ENCODE measurements at regions not wholly inside any gene's neighbourhood (a gene's known extent, or its start where the extent isn't known, plus 50 kb on each side); places are given as distances from the start of the nearest gene placed in this dataset.
"Not testable (repeated sequence)": the region's sequence is repeated elsewhere in the genome, so short reads cannot be mapped to it uniquely, and the experiment has no call there.

DNA sequence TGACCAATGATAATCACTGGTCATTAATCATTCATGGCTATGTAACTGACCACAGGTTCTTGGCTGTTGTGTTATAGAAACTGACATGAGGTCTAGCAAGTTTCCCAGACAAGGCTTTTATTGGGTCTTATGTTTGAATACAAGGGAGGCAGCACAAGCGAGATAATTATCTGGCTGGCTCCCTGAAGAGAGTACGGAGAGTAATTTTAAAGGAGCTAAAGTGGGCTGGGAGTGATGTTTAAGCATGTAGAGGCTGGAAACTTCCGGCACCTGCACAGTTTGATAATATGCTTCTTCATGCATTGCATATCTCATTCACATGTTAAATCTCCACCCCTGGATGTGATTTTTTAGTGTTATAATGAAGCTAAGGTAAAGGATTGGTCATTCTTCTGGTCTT, 116.2 kb upstream of the KCNK1 start:
- no peak for DNase-seq (ENCODE audit: low read depth)
- TF ChIP-seq, protein P1, sequence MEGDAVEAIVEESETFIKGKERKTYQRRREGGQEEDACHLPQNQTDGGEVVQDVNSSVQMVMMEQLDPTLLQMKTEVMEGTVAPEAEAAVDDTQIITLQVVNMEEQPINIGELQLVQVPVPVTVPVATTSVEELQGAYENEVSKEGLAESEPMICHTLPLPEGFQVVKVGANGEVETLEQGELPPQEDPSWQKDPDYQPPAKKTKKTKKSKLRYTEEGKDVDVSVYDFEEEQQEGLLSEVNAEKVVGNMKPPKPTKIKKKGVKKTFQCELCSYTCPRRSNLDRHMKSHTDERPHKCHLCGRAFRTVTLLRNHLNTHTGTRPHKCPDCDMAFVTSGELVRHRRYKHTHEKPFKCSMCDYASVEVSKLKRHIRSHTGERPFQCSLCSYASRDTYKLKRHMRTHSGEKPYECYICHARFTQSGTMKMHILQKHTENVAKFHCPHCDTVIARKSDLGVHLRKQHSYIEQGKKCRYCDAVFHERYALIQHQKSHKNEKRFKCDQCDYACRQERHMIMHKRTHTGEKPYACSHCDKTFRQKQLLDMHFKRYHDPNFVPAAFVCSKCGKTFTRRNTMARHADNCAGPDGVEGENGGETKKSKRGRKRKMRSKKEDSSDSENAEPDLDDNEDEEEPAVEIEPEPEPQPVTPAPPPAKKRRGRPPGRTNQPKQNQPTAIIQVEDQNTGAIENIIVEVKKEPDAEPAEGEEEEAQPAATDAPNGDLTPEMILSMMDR (IDR thresholded peaks at IDR 0.05; ENCODE audit: low read length, missing control alignments), result no peak
- no peak overlapping the region for H3K4me3 ChIP-seq (replicated peaks; ENCODE audit: low read depth, low read length)

DNA sequence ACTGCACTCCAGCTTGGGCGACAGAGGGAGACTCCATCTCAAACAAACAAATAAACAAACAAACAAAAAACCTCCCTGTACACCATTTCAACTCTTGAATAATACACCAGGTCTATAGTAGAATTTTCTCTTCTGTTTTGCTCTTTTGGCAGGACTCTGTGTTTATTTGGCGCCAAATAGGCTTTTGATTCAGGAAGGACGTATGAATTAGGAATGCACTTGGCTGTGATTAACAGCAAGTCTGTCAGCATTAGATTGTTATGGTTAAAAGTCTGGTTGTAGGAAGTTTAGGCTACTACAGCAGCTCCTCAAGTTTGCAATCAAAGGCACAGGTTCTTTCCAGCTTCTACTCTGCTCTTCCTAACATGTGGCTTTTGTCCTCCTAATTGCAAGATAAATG, 113.8 kb upstream of the KCNK1 start:
- DNase-seq (ENCODE audit: low read depth), result no peak
- TF ChIP-seq, protein P1 (IDR thresholded peaks at IDR 0.05; ENCODE audit: low read length, missing control alignments), result no peak
- H3K4me3 ChIP-seq (replicated peaks; ENCODE audit: low read depth, low read length), result no peak overlapping the region

DNA sequence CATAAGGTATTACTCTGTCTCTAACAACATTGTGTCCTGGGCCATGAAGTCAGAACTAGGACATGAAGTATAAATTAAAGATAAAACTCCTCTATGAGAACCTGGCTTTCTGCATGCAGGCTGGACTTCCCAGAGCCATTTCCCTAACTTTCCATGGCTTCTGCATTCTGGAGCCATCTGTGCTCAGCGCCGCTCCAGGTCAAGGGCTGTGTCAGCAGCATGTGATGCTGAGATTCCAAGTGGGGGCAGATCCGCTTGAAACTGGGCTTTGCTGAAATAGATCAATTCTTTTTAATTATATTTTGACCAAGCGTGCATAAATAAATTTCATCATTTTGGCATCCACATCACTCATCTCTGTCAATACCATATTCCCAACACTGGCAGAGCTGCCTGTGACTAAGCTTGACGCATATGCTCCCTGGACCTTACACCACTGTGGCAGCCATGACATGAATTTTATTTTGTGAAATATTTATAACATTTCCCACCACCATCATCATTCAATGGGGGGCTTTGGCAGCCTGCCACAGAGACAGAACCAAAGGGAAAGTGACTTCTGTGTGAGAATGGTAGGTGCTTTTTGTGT, 110.4 kb upstream of the KCNK1 start:
- no peak overlapping the region for H3K4me3 ChIP-seq (replicated peaks; ENCODE audit: low read depth, low read length)
- no peak for DNase-seq (ENCODE audit: low read depth)
- TF ChIP-seq, protein P1 (IDR thresholded peaks at IDR 0.05; ENCODE audit: low read length, missing control alignments), result no peak

DNA sequence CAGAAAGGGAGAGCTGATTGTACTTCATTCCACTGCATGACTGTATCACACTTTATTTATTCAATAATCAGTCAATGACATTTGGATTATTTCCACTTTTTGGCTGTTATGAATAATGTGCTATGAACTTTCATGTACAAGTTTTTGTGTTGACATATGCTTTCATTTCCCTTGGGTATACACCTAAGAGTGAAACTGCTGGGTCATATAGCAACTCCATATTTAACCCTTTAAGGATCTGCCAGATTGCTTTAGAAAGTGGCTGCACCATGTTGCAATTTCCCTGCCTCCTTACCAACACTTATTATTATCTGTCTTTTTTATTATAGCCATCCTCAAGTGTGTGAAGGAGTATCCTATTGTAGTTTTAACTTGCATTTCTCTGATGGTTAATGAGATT, 108.8 kb upstream of the KCNK1 start:
- no peak for DNase-seq (ENCODE audit: low read depth)
- TF ChIP-seq, protein P1 (IDR thresholded peaks at IDR 0.05; ENCODE audit: low read length, missing control alignments), result no peak

DNA sequence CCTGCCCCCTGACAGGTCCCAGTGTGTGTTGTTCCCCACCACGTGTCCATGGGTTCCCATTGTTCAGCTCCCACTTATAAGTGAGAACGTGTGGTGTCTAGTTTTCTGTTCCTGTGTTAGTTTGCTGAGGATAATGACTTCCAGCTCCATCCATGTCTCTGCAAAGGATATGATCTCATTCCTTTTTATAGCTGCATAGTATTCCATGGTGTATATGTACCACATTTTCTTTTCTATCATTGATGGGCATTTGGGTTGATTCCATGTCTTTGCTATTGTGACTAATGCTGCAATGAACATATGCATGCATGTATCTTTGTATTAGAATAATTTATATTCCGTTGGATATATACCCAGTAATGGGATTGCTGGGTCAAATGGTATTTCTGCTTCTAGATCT, 108.0 kb upstream of the KCNK1 start:
- not testable (repeated sequence) for DNase-seq (ENCODE audit: low read depth)

More for the DNA sequence above, 108.8 kb upstream of the KCNK1 start:
- H3K4me3 ChIP-seq (replicated peaks; ENCODE audit: low read depth, low read length), result no peak overlapping the region

DNA sequence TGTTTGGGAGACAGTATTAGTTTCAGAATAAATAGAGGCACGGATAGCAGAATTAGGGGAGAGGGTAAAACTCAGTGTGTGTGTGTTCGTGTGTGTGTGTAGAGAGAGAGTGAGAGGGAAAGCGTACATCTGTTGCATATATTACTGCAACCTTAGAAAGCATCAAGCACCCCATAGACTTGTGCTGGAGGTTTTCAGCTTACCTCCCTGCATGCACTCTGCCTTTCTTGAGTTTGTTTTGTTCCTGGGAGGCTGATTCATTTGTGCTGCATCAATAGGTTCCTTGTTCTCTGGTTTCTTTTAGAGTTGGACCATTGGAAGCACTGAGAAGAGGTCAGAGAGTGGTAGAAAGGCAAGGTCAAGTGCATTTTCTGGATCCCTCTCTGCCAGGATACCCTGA, 104.4 kb upstream of the KCNK1 start:
- H3K4me3 ChIP-seq (replicated peaks; ENCODE audit: low read depth, low read length), result no peak overlapping the region
- no peak for DNase-seq (ENCODE audit: low read depth)
- TF ChIP-seq, protein P1 (IDR thresholded peaks at IDR 0.05; ENCODE audit: low read length, missing control alignments), result no peak

More for the DNA sequence above, 108.0 kb upstream of the KCNK1 start:
- H3K4me3 ChIP-seq (replicated peaks; ENCODE audit: low read depth, low read length), result not testable (repeated sequence)

DNA sequence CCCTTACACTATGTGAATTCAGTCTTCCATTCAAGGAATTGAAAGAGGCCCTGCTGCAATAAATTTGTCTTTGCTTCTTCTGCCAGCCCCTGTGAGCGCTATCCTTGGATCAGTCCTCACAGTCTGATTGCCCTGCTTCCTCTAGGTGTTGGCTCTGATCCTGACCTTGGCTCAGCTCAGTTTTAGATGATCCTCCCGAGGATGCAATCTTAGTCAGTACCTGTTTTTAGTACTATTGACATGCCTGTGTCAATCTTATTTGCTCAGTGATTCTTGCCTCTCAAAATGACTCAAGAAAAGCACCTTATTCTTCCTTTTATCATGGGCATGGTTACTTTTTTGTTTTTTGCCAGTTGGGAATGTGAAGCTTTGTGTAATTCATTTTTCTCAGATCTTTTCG, 101.4 kb upstream of the KCNK1 start:
- no peak for DNase-seq (ENCODE audit: low read depth)
- no peak overlapping the region for H3K4me3 ChIP-seq (replicated peaks; ENCODE audit: low read depth, low read length)
- TF ChIP-seq, protein P1 (IDR thresholded peaks at IDR 0.05; ENCODE audit: low read length, missing control alignments), result no peak

All from fibroblast of pulmonary artery (primary cell).